Karpas-422 (cell line): ENCODE measurements at regions not wholly inside any gene's neighbourhood (a gene's known extent, or its start where the extent isn't known, plus 50 kb on each side); places are given as distances from the start of the nearest gene placed in this dataset.
"Not testable (repeated sequence)": the region's sequence is repeated elsewhere in the genome, so short reads cannot be mapped to it uniquely, and the experiment has no call there.

Experiments used
- DNase-seq: peaks from one replicate; pipeline ENCODE4 v3.0.0-alpha.2; 2015
- H2AFZ ChIP-seq: fragments of 200-600 bp; sonication (generic); 2 replicates; pipeline ENCODE4 v1.6.1; 2014; ENCODE audit warnings: antibody characterized with exemption, low read length, mixed read lengths
- H3K27ac ChIP-seq: fragments of 200-600 bp; sonication (generic); 2 replicates; pipeline ENCODE4 v1.5.1; 2014; ENCODE audit warnings: mild to moderate bottlenecking, low read length, moderate library complexity
- H3K27me3 ChIP-seq: fragments of 200-600 bp; sonication (generic); 2 replicates; pipeline ENCODE4 v1.6.1; 2014; ENCODE audit warnings: low read length, mixed read lengths
- H3K36me3 ChIP-seq: fragments of 200-600 bp; sonication (generic); 2 replicates; pipeline ENCODE4 v1.6.1; 2014; ENCODE audit warnings: low read length, mixed read lengths; ENCODE audit not compliant: insufficient read depth
- H3K4me1 ChIP-seq: fragments of 200-600 bp; sonication (generic); 2 replicates; pipeline ENCODE4 v1.6.1; 2014; ENCODE audit warnings: mild to moderate bottlenecking, low read length, mixed read lengths
- H3K4me2 ChIP-seq: fragments of 200-600 bp; sonication (generic); 2 replicates; pipeline ENCODE4 v1.6.1; 2014; ENCODE audit warnings: low read length, low read depth, mild to moderate bottlenecking; ENCODE audit not compliant: poor library complexity, severe bottlenecking
- H3K4me3 ChIP-seq: fragments of 200-600 bp; sonication (generic); 2 replicates; pipeline ENCODE4 v1.5.1; 2014; ENCODE audit warnings: mild to moderate bottlenecking, antibody characterized with exemption, low read length, mixed read lengths
- H3K79me2 ChIP-seq: fragments of 200-600 bp; sonication (generic); 2 replicates; pipeline ENCODE4 v1.6.1; 2014; ENCODE audit warnings: mild to moderate bottlenecking, low read length, mixed read lengths
- H3K9ac ChIP-seq: fragments of 200-600 bp; sonication (generic); 2 replicates; pipeline ENCODE4 v1.6.0; 2014; ENCODE audit warnings: low read length
- H3K9me2 ChIP-seq: fragments of 200-600 bp; sonication (generic), shearing (Covaris generic); replicated peaks from 2 replicates; pipeline ENCODE4 v1.6.0; 2014; ENCODE audit warnings: mild to moderate bottlenecking, low read length, moderate library complexity; ENCODE audit not compliant: insufficient read depth
- H3K9me3 ChIP-seq: fragments of 300-700, 200-600 bp; sonication (generic); 2 replicates; pipeline ENCODE4 v1.6.1; 2014; ENCODE audit warnings: low read length, mixed read lengths
- H4K20me1 ChIP-seq: fragments of 200-600 bp; sonication (generic); 2 replicates; pipeline ENCODE4 v1.6.1; 2014; ENCODE audit warnings: mild to moderate bottlenecking, antibody characterized with exemption, low read length, low read depth; ENCODE audit not compliant: insufficient read depth

GRCh38 chr18:71371951-71372605, 1083.2 kb downstream of the SOCS6 start:
- Histone ChIP-seq H3K9me2 (no peaks in the 10 kb centered on the region), H3K4me2 (no peak overlapping the region), H3K9me3 (peaks cover 59% of the 10 kb centered on the region), H3K27me3 (no peaks in the 10 kb centered on the region), H3K36me3 (no peaks in the 10 kb centered on the region), H3K9ac (no peak overlapping the region), H2AFZ (no peak overlapping the region), H3K4me1 (no peaks in the 10 kb centered on the region), H3K79me2 (no peaks in the 10 kb centered on the region), H4K20me1 (no peaks in the 10 kb centered on the region), H3K27ac (no peak overlapping the region), H3K4me3 (no peak overlapping the region)
- no peak for DNase-seq

- Histone ChIP-seq H3K4me1 (no peaks in the 10 kb centered on the region), H3K4me3 (no peak overlapping the region), H3K9me2 (no peaks in the 10 kb centered on the region), H3K9ac (no peak overlapping the region), H3K4me2 (no peak overlapping the region), H3K36me3 (no peaks in the 10 kb centered on the region), H2AFZ (no peak overlapping the region), H4K20me1 (no peaks in the 10 kb centered on the region), H3K27me3 (no peaks in the 10 kb centered on the region), H3K79me2 (no peaks in the 10 kb centered on the region), H3K9me3 (peaks cover 63% of the 10 kb centered on the region), H3K27ac (no peak overlapping the region)
- no peak for DNase-seq
Measured at GRCh38 chr18:71370671-71371445, 1082.0 kb downstream of the SOCS6 start.

- H4K20me1 ChIP-seq, result no peaks in the 10 kb centered on the region
- H3K4me1 ChIP-seq, result no peaks in the 10 kb centered on the region
- H3K27me3 ChIP-seq, result no peaks in the 10 kb centered on the region
- DNase-seq, result no peak
- H3K9ac ChIP-seq, result no peak overlapping the region
- no peaks in the 10 kb centered on the region for H3K9me2 ChIP-seq
- no peaks in the 10 kb centered on the region for H3K36me3 ChIP-seq
- peaks cover 67% of the 10 kb centered on the region for H3K9me3 ChIP-seq
- no peak overlapping the region for H3K4me3 ChIP-seq
- no peak overlapping the region for H3K27ac ChIP-seq
- no peak overlapping the region for H3K4me2 ChIP-seq
- no peaks in the 10 kb centered on the region for H3K79me2 ChIP-seq
- H2AFZ ChIP-seq, result no peak overlapping the region
Measured at GRCh38 chr18:71370095-71370494, 1081.2 kb downstream of the SOCS6 start.

GRCh38 chr18:71362140-71362539, 1073.3 kb downstream of the SOCS6 start:
- DNase-seq, result no peak
- H3K4me2 ChIP-seq, result no peak overlapping the region
- H3K79me2 ChIP-seq, result no peaks in the 10 kb centered on the region
- H4K20me1 ChIP-seq, result no peaks in the 10 kb centered on the region
- H3K9me3 ChIP-seq, result peaks cover 62% of the 10 kb centered on the region
- H3K9ac ChIP-seq, result no peak overlapping the region
- no peaks in the 10 kb centered on the region for H3K9me2 ChIP-seq
- H3K27me3 ChIP-seq, result no peaks in the 10 kb centered on the region
- no peaks in the 10 kb centered on the region for H3K36me3 ChIP-seq
- no peak overlapping the region for H3K27ac ChIP-seq
- H3K4me3 ChIP-seq, result no peak overlapping the region
- H2AFZ ChIP-seq, result no peak overlapping the region
- H3K4me1 ChIP-seq, result no peaks in the 10 kb centered on the region

GRCh38 chr18:71355599-71355998, 1066.8 kb downstream of the SOCS6 start:
- not testable (repeated sequence) for H3K9me2 ChIP-seq, H3K4me2 ChIP-seq, H3K27ac ChIP-seq, H4K20me1 ChIP-seq, H3K4me1 ChIP-seq, DNase-seq, H3K4me3 ChIP-seq, H3K36me3 ChIP-seq, H3K9ac ChIP-seq, H3K27me3 ChIP-seq, H3K79me2 ChIP-seq, H2AFZ ChIP-seq
- H3K9me3 ChIP-seq, result peaks cover 43% of the 10 kb centered on the region

GRCh38 chr18:71352618-71353017, 1063.8 kb downstream of the SOCS6 start:
- H3K27ac ChIP-seq, result no peak overlapping the region
- peaks cover 48% of the 10 kb centered on the region for H3K9me3 ChIP-seq
- no peaks in the 10 kb centered on the region for H4K20me1 ChIP-seq
- H3K79me2 ChIP-seq, result no peaks in the 10 kb centered on the region
- no peaks in the 10 kb centered on the region for H3K4me1 ChIP-seq
- DNase-seq, result no peak
- no peak overlapping the region for H3K4me3 ChIP-seq
- H3K9ac ChIP-seq, result no peak overlapping the region
- H3K9me2 ChIP-seq, result no peaks in the 10 kb centered on the region
- H3K4me2 ChIP-seq, result no peak overlapping the region
- H2AFZ ChIP-seq, result no peak overlapping the region
- no peaks in the 10 kb centered on the region for H3K27me3 ChIP-seq
- H3K36me3 ChIP-seq, result no peaks in the 10 kb centered on the region

- no peak overlapping the region for H3K4me2 ChIP-seq
- H3K9ac ChIP-seq, result no peak overlapping the region
Measured at GRCh38 chr18:71336576-71337210, 1047.8 kb downstream of the SOCS6 start.

GRCh38 chr18:71329563-71329962, 1040.7 kb downstream of the SOCS6 start:
- no peak for DNase-seq
- no peaks in the 10 kb centered on the region for H3K79me2 ChIP-seq
- H3K4me2 ChIP-seq, result no peak overlapping the region
- H3K9me2 ChIP-seq, result no peaks in the 10 kb centered on the region
- no peak overlapping the region for H3K27ac ChIP-seq
- no peak overlapping the region for H3K9ac ChIP-seq
- H3K9me3 ChIP-seq, result peaks cover 54% of the 10 kb centered on the region
- H3K4me3 ChIP-seq, result no peak overlapping the region
- no peak overlapping the region for H2AFZ ChIP-seq
- no peaks in the 10 kb centered on the region for H3K27me3 ChIP-seq
- H4K20me1 ChIP-seq, result no peaks in the 10 kb centered on the region
- no peaks in the 10 kb centered on the region for H3K4me1 ChIP-seq
- H3K36me3 ChIP-seq, result no peaks in the 10 kb centered on the region

More at GRCh38 chr18:71336576-71337210, 1047.8 kb downstream of the SOCS6 start:
- Histone ChIP-seq H3K4me1 (no peaks in the 10 kb centered on the region), H3K79me2 (no peaks in the 10 kb centered on the region), H4K20me1 (no peaks in the 10 kb centered on the region), H3K36me3 (no peaks in the 10 kb centered on the region), H3K9me2 (no peaks in the 10 kb centered on the region), H3K4me3 (no peak overlapping the region), H3K27ac (no peak overlapping the region), H3K9me3 (peaks cover 19% of the 10 kb centered on the region), H3K27me3 (no peaks in the 10 kb centered on the region), H2AFZ (no peak overlapping the region)
- DNase-seq, result no peak
